IMR-90 (cell line): ENCODE measurements at regions not wholly inside any gene's neighbourhood (a gene's known extent, or its start where the extent isn't known, plus 50 kb on each side); places are given as distances from the start of the nearest gene placed in this dataset.

ENCODE experiments used
- ATAC-seq: fragments of 200-7000 bp; cut with Tn5 transposase; 2 replicates; pipeline ENCODE4 v1.9.1; 2020; ENCODE audit warnings: low read depth, mild to moderate bottlenecking, moderate library complexity
- BruUV-seq: library from RNA; stranded (reverse); fragments of 400-500 nt; replicated peaks from 2 replicates; lab custom pipeline; 2021; lab: Mats Ljungman, UMichigan
- CTCF ChIA-PET: fragments of 300-600 bp; formaldehyde crosslinking; extraction: SDS; loops from one replicate; lab custom pipeline; 2021; ENCODE audit warnings: antibody characterized with exemption; lab: Yijun Ruan, JAX
- POLR2A ChIA-PET: fragments of 300-600 bp; sonication (Branson Sonifier 250); formaldehyde crosslinking; loops from one replicate; lab custom pipeline; 2022; ENCODE audit warnings: antibody characterized with exemption; ENCODE audit not compliant: unreplicated experiment; lab: Charles Lee
- DNase-seq: peaks from one replicate; pipeline ENCODE4 v3.0.0; 2013
- H2AFZ ChIP-seq: replicated peaks from 2 replicates; pipeline ENCODE3; 2013; ENCODE audit warnings: low read length, mild to moderate bottlenecking; ENCODE audit not compliant: poor library complexity
- H2AK5ac ChIP-seq: 2 replicates; pipeline ENCODE4 v1.6.1; 2013; ENCODE audit warnings: low read depth, low read length, inconsistent platforms
- H2AK9ac ChIP-seq: replicated peaks from 2 replicates; pipeline ENCODE3; 2013; ENCODE audit warnings: mild to moderate bottlenecking, low read depth, low read length, moderate library complexity; ENCODE audit not compliant: poor library complexity
- H2BK120ac ChIP-seq: 2 replicates; pipeline ENCODE4 v1.6.1; 2013; ENCODE audit warnings: low read depth, low read length, inconsistent platforms
- H2BK15ac ChIP-seq: 3 replicates; pipeline ENCODE4 v1.6.1; 2013; ENCODE audit warnings: low read depth, low read length, inconsistent platforms
- H2BK20ac ChIP-seq: 2 replicates; pipeline ENCODE4 v1.6.1; 2013; ENCODE audit warnings: low read depth, mild to moderate bottlenecking, inconsistent platforms, low read length, moderate library complexity
- H2BK5ac ChIP-seq: 2 replicates; pipeline ENCODE4 v1.6.1; 2013; ENCODE audit warnings: mild to moderate bottlenecking, low read depth, low read length, inconsistent platforms; ENCODE audit not compliant: poor library complexity, severe bottlenecking
- H3K14ac ChIP-seq: replicated peaks from 2 replicates; pipeline ENCODE4 v1.6.1; 2013; ENCODE audit warnings: low read depth, low read length, inconsistent platforms
- H3K18ac ChIP-seq: 2 replicates; pipeline ENCODE4 v1.6.1; 2013; ENCODE audit warnings: low read depth, low read length, control low read depth
- H3K23ac ChIP-seq: 2 replicates; pipeline ENCODE4 v1.6.1; 2013; ENCODE audit warnings: low read depth, low read length, inconsistent platforms
- H3K27ac ChIP-seq: 2 replicates; pipeline ENCODE4 v1.5.1; 2013; ENCODE audit warnings: mild to moderate bottlenecking, control low read depth, low read length; ENCODE audit not compliant: insufficient read depth
- H3K27me3 ChIP-seq: 2 replicates; pipeline ENCODE4 v1.6.1; 2013; ENCODE audit warnings: low read length; ENCODE audit not compliant: control insufficient read depth, insufficient read depth
- H3K36me3 ChIP-seq: 2 replicates; pipeline ENCODE4 v1.6.1; 2013; ENCODE audit warnings: low read length, mixed read lengths; ENCODE audit not compliant: control insufficient read depth, insufficient read depth
- H3K4ac ChIP-seq: 2 replicates; pipeline ENCODE4 v1.6.1; 2013; ENCODE audit warnings: low read depth, low read length, inconsistent platforms
- H3K4me1 ChIP-seq: 2 replicates; pipeline ENCODE4 v1.6.1; 2013; ENCODE audit warnings: low read length, mixed read lengths; ENCODE audit not compliant: control insufficient read depth, insufficient read depth
- H3K4me2 ChIP-seq: 2 replicates; pipeline ENCODE4 v1.6.1; 2013; ENCODE audit warnings: low read depth, mild to moderate bottlenecking, control low read depth, low read length, moderate library complexity
- H3K4me3 ChIP-seq: 2 replicates; pipeline ENCODE4 v1.5.1; 2013; ENCODE audit warnings: low read depth, mild to moderate bottlenecking, control low read depth, low read length, moderate library complexity; ENCODE audit not compliant: insufficient read depth
- H3K56ac ChIP-seq: 2 replicates; pipeline ENCODE4 v1.6.1; 2013; ENCODE audit warnings: low read length, inconsistent platforms; ENCODE audit not compliant: insufficient read depth; ENCODE audit errors: extremely low read depth
- H3K79me1 ChIP-seq, 2 experiments: 2 replicates each; pipeline ENCODE4 v1.6.1; 2013; ENCODE audit warnings: low read length in 2 of 2, inconsistent platforms in 1 of 2, low read depth in 1 of 2
- H3K9ac ChIP-seq: 2 replicates; pipeline ENCODE4 v1.6.1; 2013; ENCODE audit warnings: low read depth, low read length, control low read depth
- H3K9me1 ChIP-seq: 2 replicates; pipeline ENCODE4 v1.6.1; 2013; ENCODE audit warnings: low read length, inconsistent platforms; ENCODE audit not compliant: insufficient read depth
- H3K9me3 ChIP-seq: 2 replicates; pipeline ENCODE4 v1.6.1; 2013; ENCODE audit warnings: low read length; ENCODE audit not compliant: control insufficient read depth, insufficient read depth
- H4K20me1 ChIP-seq: 2 replicates; pipeline ENCODE4 v1.6.1; 2013; ENCODE audit warnings: low read length, inconsistent platforms; ENCODE audit not compliant: insufficient read depth
- H4K5ac ChIP-seq: 2 replicates; pipeline ENCODE4 v1.6.1; 2013; ENCODE audit warnings: mild to moderate bottlenecking, low read depth, low read length, control low read depth
- H4K8ac ChIP-seq, 2 experiments: 2 replicates each; pipeline ENCODE4 v1.6.1; 2013; ENCODE audit warnings: low read depth in 2 of 2, low read length in 2 of 2, control low read depth in 1 of 2, inconsistent platforms in 1 of 2
- H4K91ac ChIP-seq: 2 replicates; pipeline ENCODE4 v1.6.1; 2013; ENCODE audit warnings: low read depth, low read length, inconsistent platforms; ENCODE audit not compliant: insufficient read depth
- BHLHE40 ChIP-seq: fragments of 150-350 bp; IDR thresholded peaks from 2 replicates; pipeline ENCODE4 v1.6.1; 2016; ENCODE audit warnings: mild to moderate bottlenecking, low read depth, low read length
- CEBPB ChIP-seq: IDR thresholded peaks from 2 replicates; pipeline ENCODE4 v1.6.1; 2012; ENCODE audit warnings: low read depth, low read length, improper control_type of control experiment
- FOS ChIP-seq: fragments of 150-350 bp; IDR thresholded peaks from 2 replicates; pipeline ENCODE4 v1.6.1; 2016; ENCODE audit warnings: low read depth, low read length
- POLR2A ChIP-seq: IDR thresholded peaks from 2 replicates; pipeline ENCODE4 v1.6.1; 2012; ENCODE audit warnings: mild to moderate bottlenecking, low read depth, low read length
- RFX5 ChIP-seq: IDR thresholded peaks from 2 replicates; pipeline ENCODE4 v1.8.0; 2012; ENCODE audit warnings: low read depth, mild to moderate bottlenecking, low read length, moderate library complexity
- dilution Hi-C: fragments of 300-500 bp; cut with HindIII; formaldehyde crosslinking; loops from one replicate; pipeline ENCODE4 v1.14.3; 2018; ENCODE audit warnings: low sequenced_read_pairs; ENCODE audit not compliant: unreplicated experiment
- in situ Hi-C: fragments of 300-500 bp; cut with MboI; formaldehyde crosslinking; loops from 3 replicates; pipeline ENCODE4 v1.14.3; 2019; ENCODE audit warnings: low sequenced_read_pairs, inconsistent platforms, mixed read lengths
- intact Hi-C: fragments of 100-400 bp; cut with micrococcal nuclease; formaldehyde crosslinking; loops from 2 replicates; pipeline ENCODE4 v1.10.0; 2022

DNA sequence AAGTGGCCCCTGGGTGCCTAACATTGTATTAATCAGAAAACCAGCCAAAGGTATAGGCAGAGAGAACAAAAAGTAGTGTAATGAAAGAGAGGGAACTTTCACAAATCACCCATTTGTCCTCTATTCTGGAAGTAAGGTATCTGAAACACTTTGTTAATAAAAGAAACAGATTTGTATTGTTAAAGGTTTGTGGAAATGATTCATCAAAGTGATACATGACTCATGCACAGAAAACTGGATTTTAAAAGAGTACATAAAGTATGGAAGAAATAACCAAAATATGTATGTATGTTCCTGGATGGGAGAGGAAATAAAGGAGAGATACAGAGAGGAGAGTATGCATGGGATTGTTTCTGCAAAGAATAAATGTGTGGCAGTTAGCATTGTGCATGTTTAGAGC lies 126.8 kb downstream of the RGS21 start:
- Histone ChIP-seq H3K9me3 (no peaks in the 10 kb centered on the region), H3K36me3 (no peaks in the 10 kb centered on the region), H2AFZ (no peak overlapping the region), H3K4me2 (no peak overlapping the region), H3K18ac (no peak overlapping the region), H2BK15ac (no peak overlapping the region), H2BK20ac (peak overlapping the region; percentile 11; the same call in 1 of the 2 replicates), H3K9me1 (peaks cover 7% of the 10 kb centered on the region), H3K27ac (no peak overlapping the region), H4K5ac (peak overlapping the region; percentile 20; the same call in 1 of the 2 replicates), H2BK5ac (peak overlapping the region; percentile 64), H4K91ac (no peak overlapping the region), H3K27me3 (no peaks in the 10 kb centered on the region), H3K9ac (no peak overlapping the region), H2AK5ac (no peak overlapping the region), H3K4ac (peak overlapping the region; percentile 15; the same call in 1 of the 2 replicates), H2AK9ac (no peak overlapping the region), H3K23ac (no peak overlapping the region), H3K4me3 (no peak overlapping the region), H4K20me1 (no peaks in the 10 kb centered on the region), H4K8ac (no peak overlapping the region; a peak in 2 of 4 replicates), H3K79me1 (no peaks in the 10 kb centered on the region), H3K4me1 (peaks cover 13% of the 10 kb centered on the region), H3K56ac (no peak overlapping the region), H3K14ac (peak overlapping the region; percentile 31; the same call in 1 of the 2 replicates), H2BK120ac (peak overlapping the region; percentile 14; the same call in 1 of the 2 replicates)
- in situ Hi-C loops = loop anchor here (10.0 kb wide), 2 partner anchors 119 to 449 kb away; no protein-coding TSS in a partner anchor
- DNase-seq (peak; percentile 45), ATAC-seq (no peak)
- dilution Hi-C loops = no loop called here
- POLR2A ChIA-PET = no interaction called here
- intact Hi-C loops = loop anchor here (10.0 kb wide), 1 partner anchor 289 kb away; the partner anchor contains the start of gene RGS18
- CTCF ChIA-PET = no interaction called here
- BruUV-seq = no TSS peak
- TF ChIP-seq RFX5 (no peak), CEBPB (no peak), BHLHE40 (0 out of 2 replicates have a peak, but pooled peaks have one; percentile 6), FOS (peak; percentile 55; the same call in 1 of the 2 replicates), POLR2A (no peak)
